Spleen (tissue), 7 donors: ENCODE measurements at regions not wholly inside any gene's neighbourhood (a gene's known extent, or its start where the extent isn't known, plus 50 kb on each side); places are given as distances from the start of the nearest gene placed in this dataset.

Experiments used
- POLR2A ChIP-seq, 3 donors: fragments of 450-650 bp; IDR thresholded peaks; one replicate each; pipeline ENCODE4 v1.5.1; 2017; ENCODE audit warnings: antibody characterized with exemption in 3 of 3, mild to moderate bottlenecking in 1 of 3
- TF ChIP-seq, protein P1 (sequence below), 11 experiments: fragments of 200-600 bp in 7 of 11; fragments of 450-650 bp in 4 of 11; sonication (generic) in 4 of 11; IDR thresholded peaks in 8 of 11; conservative IDR thresholded peaks in 3 of 11; 1 replicate in 7 of 11; 2 replicates in 4 of 11; pipeline versions ENCODE4 v1.4.0 to v1.8.0; 2016 to 2021; ENCODE audit warnings: antibody characterized with exemption in 11 of 11, inconsistent platforms in 4 of 11, mild to moderate bottlenecking in 1 of 11
- donor health status: DM: no; HTN: no; CAD: no; lungs with moderate emphysema.
- donor health status: DM: no; HTN: no; CAD: no.
- donor health status: DM: no; HTN: no; CAD: no.

GRCh38 chr5:2948875-2949274, 197.4 kb upstream of the IRX2 start:
- TF ChIP-seq, protein P1, sequence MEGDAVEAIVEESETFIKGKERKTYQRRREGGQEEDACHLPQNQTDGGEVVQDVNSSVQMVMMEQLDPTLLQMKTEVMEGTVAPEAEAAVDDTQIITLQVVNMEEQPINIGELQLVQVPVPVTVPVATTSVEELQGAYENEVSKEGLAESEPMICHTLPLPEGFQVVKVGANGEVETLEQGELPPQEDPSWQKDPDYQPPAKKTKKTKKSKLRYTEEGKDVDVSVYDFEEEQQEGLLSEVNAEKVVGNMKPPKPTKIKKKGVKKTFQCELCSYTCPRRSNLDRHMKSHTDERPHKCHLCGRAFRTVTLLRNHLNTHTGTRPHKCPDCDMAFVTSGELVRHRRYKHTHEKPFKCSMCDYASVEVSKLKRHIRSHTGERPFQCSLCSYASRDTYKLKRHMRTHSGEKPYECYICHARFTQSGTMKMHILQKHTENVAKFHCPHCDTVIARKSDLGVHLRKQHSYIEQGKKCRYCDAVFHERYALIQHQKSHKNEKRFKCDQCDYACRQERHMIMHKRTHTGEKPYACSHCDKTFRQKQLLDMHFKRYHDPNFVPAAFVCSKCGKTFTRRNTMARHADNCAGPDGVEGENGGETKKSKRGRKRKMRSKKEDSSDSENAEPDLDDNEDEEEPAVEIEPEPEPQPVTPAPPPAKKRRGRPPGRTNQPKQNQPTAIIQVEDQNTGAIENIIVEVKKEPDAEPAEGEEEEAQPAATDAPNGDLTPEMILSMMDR (IDR thresholded peaks at IDR 0.05 in 8 of 11, conservative IDR thresholded peaks at IDR 0.05 in 3 of 11) = no peak
- TF ChIP-seq POLR2A (IDR thresholded peaks at IDR 0.05) = no peak
